Osteoblast (primary cell): ENCODE measurements at regions not wholly inside any gene's neighbourhood (a gene's known extent, or its start where the extent isn't known, plus 50 kb on each side); places are given as distances from the start of the nearest gene placed in this dataset.

Experiments used
- DNase-seq: peaks from one replicate; pipeline ENCODE4 v3.0.0; 2011; ENCODE audit warnings: low spot score, mixed read lengths; ENCODE audit not compliant: insufficient read length; ENCODE audit errors: missing footprints
- H2AFZ ChIP-seq: 2 replicates; pipeline ENCODE4 v1.6.0; 2011; ENCODE audit warnings: mild to moderate bottlenecking, low read length
- H3K27ac ChIP-seq: 2 replicates; pipeline ENCODE4 v1.5.1; 2011; ENCODE audit warnings: mild to moderate bottlenecking, low read depth, low read length, moderate library complexity
- H3K27me3 ChIP-seq: 2 replicates; pipeline ENCODE4 v1.6.0; 2012; ENCODE audit warnings: mild to moderate bottlenecking, control low read depth, inconsistent platforms, low read length, moderate library complexity; ENCODE audit not compliant: insufficient read depth
- H3K36me3 ChIP-seq: 2 replicates; pipeline ENCODE4 v1.5.1; 2011; ENCODE audit warnings: mild to moderate bottlenecking, low read length, control low read depth, moderate library complexity; ENCODE audit not compliant: insufficient read depth
- H3K4me1 ChIP-seq: 2 replicates; pipeline ENCODE4 v1.5.1; 2011; ENCODE audit warnings: mild to moderate bottlenecking, low read length, control low read depth, moderate library complexity; ENCODE audit not compliant: insufficient read depth
- H3K4me2 ChIP-seq: 2 replicates; pipeline ENCODE4 v1.6.0; 2011; ENCODE audit warnings: mild to moderate bottlenecking, low read length; ENCODE audit not compliant: insufficient read depth
- H3K4me3 ChIP-seq: fragments of 200-600 bp; sonication (generic); 3 replicates; pipeline ENCODE4 v1.5.1; 2012; ENCODE audit warnings: mild to moderate bottlenecking, low read length, inconsistent platforms; ENCODE audit not compliant: insufficient read depth
- H3K79me2 ChIP-seq: 2 replicates; pipeline ENCODE4 v1.6.0; 2012; ENCODE audit warnings: mild to moderate bottlenecking, low read length, control low read depth, inconsistent platforms; ENCODE audit not compliant: insufficient read depth
- H3K9me3 ChIP-seq: 2 replicates; pipeline ENCODE4 v1.5.1; 2011; ENCODE audit warnings: low read depth, low read length, control low read depth
- H4K20me1 ChIP-seq: 2 replicates; pipeline ENCODE4 v1.6.0; 2012; ENCODE audit warnings: mild to moderate bottlenecking, low read length, control low read depth; ENCODE audit not compliant: insufficient read depth
- CTCF ChIP-seq: IDR thresholded peaks from 2 replicates; pipeline ENCODE4 v1.5.1; 2011; ENCODE audit warnings: mild to moderate bottlenecking, low read depth, low read length, moderate library complexity; ENCODE audit errors: extremely low read depth

DNA sequence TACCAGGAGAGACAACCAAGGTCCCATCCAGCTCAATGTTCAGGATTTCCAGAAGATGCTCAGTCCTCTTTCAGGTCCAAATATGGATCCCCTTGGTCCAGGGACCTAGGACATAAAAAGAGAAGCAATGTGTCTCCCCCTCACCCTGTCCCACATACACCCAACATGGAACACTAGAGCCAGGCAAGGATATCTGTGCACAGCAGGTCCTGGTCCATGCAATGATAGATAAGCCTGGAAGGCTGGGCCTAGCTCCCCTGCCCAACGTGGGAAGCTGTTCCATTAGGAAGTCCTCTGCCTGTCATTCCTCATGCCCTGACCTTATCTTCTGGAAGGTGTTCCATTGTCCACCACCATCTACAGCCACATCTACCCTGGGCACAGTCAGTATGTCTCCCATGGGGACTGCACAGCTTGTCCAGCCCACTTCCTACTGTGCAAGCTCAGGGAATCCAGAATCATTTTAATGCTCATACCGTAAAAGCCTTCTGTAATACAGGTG lies 1434.8 kb downstream of the TBC1D22A start:
- TF ChIP-seq CTCF = no peak
- Histone ChIP-seq H3K27me3 (no peaks in the 10 kb centered on the region), H3K27ac (no peak overlapping the region), H3K9me3 (peaks cover 2% of the 10 kb centered on the region), H3K79me2 (no peaks in the 10 kb centered on the region), H3K4me3 (no peak overlapping the region), H3K36me3 (no peaks in the 10 kb centered on the region), H2AFZ (no peak overlapping the region), H3K4me2 (no peak overlapping the region), H4K20me1 (no peaks in the 10 kb centered on the region), H3K4me1 (no peaks in the 10 kb centered on the region)
- DNase-seq = no peak

DNA sequence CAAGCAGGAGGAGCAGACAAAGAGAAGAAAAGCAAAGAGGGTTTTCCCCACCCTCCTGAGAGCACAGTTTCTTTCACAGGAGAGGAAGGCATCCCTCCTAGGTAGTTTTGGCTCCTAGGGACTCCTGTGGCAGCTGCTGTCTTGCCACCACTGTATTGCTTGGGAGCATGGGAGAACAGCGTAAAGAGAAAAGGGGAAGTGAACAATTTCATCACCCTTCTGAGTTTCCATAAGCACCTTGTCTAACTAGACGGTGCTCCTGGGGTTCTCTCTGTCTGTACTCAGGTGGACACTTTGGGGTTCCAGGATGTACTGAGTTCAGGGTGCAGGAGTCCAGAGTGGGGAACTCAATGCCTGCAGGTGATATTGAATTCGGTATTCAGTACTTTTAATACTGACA lies 1430.5 kb downstream of the TBC1D22A start:
- no peaks in the 10 kb centered on the region for H3K36me3 ChIP-seq
- H3K27ac ChIP-seq = no peak overlapping the region
- no peaks in the 10 kb centered on the region for H3K4me1 ChIP-seq
- TF ChIP-seq CTCF = no peak
- no peaks in the 10 kb centered on the region for H3K27me3 ChIP-seq
- H3K9me3 ChIP-seq = peaks cover 2% of the 10 kb centered on the region
- no peak overlapping the region for H2AFZ ChIP-seq
- no peaks in the 10 kb centered on the region for H3K79me2 ChIP-seq
- no peak overlapping the region for H3K4me2 ChIP-seq
- H3K4me3 ChIP-seq = no peak overlapping the region
- H4K20me1 ChIP-seq = no peaks in the 10 kb centered on the region
- DNase-seq = no peak

DNA sequence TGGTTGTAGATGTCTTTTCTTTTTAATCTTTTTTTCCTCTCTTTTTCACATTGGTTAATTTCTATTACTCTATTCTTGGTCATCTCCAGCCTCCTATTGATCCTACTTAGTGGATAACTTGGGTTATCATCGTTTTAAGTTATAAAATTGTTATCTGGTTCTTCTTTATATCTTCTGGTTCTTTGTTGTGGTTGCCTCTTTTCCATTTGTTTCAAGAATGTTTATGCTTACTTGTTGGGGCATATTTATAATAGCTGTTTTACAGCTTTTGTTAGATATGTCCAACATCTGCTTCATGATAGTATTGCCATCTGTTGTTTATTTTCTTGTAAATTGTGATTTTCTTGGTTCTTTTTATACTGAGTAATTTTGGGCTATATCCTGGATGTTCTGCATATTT lies 1429.6 kb downstream of the TBC1D22A start:
- peaks cover 2% of the 10 kb centered on the region for H3K9me3 ChIP-seq
- no peak overlapping the region for H3K27ac ChIP-seq
- no peaks in the 10 kb centered on the region for H3K79me2 ChIP-seq
- no peak overlapping the region for H3K4me3 ChIP-seq
- H3K36me3 ChIP-seq = no peaks in the 10 kb centered on the region
- no peaks in the 10 kb centered on the region for H3K27me3 ChIP-seq
- no peak overlapping the region for H3K4me2 ChIP-seq
- no peaks in the 10 kb centered on the region for H3K4me1 ChIP-seq
- H2AFZ ChIP-seq = no peak overlapping the region
- no peak for TF ChIP-seq CTCF
- no peaks in the 10 kb centered on the region for H4K20me1 ChIP-seq
- no peak for DNase-seq

- Histone ChIP-seq H3K27me3 (no peaks in the 10 kb centered on the region), H3K9me3 (no peaks in the 10 kb centered on the region), H3K36me3 (no peaks in the 10 kb centered on the region), H3K79me2 (no peaks in the 10 kb centered on the region), H2AFZ (no peak overlapping the region), H3K4me1 (no peaks in the 10 kb centered on the region), H3K27ac (no peak overlapping the region), H3K4me3 (no peak overlapping the region), H4K20me1 (no peaks in the 10 kb centered on the region), H3K4me2 (no peak overlapping the region)
- DNase-seq = no peak
- no peak for TF ChIP-seq CTCF
These were observed 1425.8 kb downstream of the TBC1D22A start for GRCh38 chr22:48188231-48188721.
